ENCODE measurements at regions not wholly inside any gene's neighbourhood (a gene's known extent, or its start where the extent isn't known, plus 50 kb on each side); places are given as distances from the start of the nearest gene placed in this dataset.

DNA sequence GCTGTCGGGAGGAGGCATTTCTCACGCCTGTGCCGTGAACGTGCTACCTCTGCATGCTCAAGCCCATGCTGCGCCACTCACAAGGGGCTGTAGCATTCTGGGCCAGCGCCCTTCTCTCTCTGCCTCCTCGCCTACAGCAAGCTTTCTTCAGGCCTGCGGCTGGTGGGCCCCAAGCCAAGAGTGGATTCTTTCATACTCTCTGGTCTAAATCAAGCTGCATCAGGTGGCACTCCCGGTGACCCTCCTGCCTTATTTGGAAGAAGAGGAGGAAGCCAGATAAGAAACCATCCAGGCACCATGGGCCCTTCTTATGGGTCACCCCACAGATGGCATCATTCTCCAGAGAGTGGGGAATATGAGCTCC, 86.7 kb upstream of the DUSP5 start:
- TF ChIP-seq, protein P1, sequence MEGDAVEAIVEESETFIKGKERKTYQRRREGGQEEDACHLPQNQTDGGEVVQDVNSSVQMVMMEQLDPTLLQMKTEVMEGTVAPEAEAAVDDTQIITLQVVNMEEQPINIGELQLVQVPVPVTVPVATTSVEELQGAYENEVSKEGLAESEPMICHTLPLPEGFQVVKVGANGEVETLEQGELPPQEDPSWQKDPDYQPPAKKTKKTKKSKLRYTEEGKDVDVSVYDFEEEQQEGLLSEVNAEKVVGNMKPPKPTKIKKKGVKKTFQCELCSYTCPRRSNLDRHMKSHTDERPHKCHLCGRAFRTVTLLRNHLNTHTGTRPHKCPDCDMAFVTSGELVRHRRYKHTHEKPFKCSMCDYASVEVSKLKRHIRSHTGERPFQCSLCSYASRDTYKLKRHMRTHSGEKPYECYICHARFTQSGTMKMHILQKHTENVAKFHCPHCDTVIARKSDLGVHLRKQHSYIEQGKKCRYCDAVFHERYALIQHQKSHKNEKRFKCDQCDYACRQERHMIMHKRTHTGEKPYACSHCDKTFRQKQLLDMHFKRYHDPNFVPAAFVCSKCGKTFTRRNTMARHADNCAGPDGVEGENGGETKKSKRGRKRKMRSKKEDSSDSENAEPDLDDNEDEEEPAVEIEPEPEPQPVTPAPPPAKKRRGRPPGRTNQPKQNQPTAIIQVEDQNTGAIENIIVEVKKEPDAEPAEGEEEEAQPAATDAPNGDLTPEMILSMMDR (tag by site-specific recombination; IDR thresholded peaks at IDR 0.05), result no peak
- no peak for TF ChIP-seq GLI4 (tag by site-specific recombination; IDR thresholded peaks at IDR 0.05)
- TF ChIP-seq, protein P2, sequence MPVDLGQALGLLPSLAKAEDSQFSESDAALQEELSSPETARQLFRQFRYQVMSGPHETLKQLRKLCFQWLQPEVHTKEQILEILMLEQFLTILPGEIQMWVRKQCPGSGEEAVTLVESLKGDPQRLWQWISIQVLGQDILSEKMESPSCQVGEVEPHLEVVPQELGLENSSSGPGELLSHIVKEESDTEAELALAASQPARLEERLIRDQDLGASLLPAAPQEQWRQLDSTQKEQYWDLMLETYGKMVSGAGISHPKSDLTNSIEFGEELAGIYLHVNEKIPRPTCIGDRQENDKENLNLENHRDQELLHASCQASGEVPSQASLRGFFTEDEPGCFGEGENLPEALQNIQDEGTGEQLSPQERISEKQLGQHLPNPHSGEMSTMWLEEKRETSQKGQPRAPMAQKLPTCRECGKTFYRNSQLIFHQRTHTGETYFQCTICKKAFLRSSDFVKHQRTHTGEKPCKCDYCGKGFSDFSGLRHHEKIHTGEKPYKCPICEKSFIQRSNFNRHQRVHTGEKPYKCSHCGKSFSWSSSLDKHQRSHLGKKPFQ (tag by site-specific recombination; IDR thresholded peaks at IDR 0.05), result no peak
- TF ChIP-seq, protein P3, sequence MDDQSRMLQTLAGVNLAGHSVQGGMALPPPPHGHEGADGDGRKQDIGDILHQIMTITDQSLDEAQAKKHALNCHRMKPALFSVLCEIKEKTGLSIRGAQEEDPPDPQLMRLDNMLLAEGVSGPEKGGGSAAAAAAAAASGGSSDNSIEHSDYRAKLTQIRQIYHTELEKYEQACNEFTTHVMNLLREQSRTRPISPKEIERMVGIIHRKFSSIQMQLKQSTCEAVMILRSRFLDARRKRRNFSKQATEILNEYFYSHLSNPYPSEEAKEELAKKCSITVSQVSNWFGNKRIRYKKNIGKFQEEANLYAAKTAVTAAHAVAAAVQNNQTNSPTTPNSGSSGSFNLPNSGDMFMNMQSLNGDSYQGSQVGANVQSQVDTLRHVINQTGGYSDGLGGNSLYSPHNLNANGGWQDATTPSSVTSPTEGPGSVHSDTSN (CRISPR knock-in tag; IDR thresholded peaks at IDR 0.05), result no peak
- TF ChIP-seq ZNF501 (tag by site-specific recombination; IDR thresholded peaks at IDR 0.05), result no peak
